Activated CD4-positive, alpha-beta T cell treated with anti-CD3 and anti-CD28 coated beads, Interleukin-2, Interleukin-6, amounts not matched to agents 100 ng/mL and 50 ng/mL, durations not matched to agents 16 hours and 8 hours (primary cell): ENCODE measurements at regions not wholly inside any gene's neighbourhood (a gene's known extent, or its start where the extent isn't known, plus 50 kb on each side); places are given as distances from the start of the nearest gene placed in this dataset.

ENCODE experiments used
- DNase-seq: peaks from one replicate; pipeline ENCODE4 v3.0.0-alpha.2; 2020

GRCh38 chr6:16078064-16078463 is 50.8 kb upstream of the MYLIP start:
- DNase-seq: no peak

- DNase-seq: no peak
Measured at GRCh38 chr6:16069671-16070070, 59.2 kb upstream of the MYLIP start.

- DNase-seq: no peak
Measured at GRCh38 chr6:16069222-16069621, 59.7 kb upstream of the MYLIP start.

GRCh38 chr6:16067568-16067967 is 61.3 kb upstream of the MYLIP start:
- no peak for DNase-seq

- no peak for DNase-seq
Measured at GRCh38 chr6:16064671-16065072, 64.2 kb upstream of the MYLIP start.

GRCh38 chr6:16063580-16063979 is 65.3 kb upstream of the MYLIP start:
- DNase-seq: no peak

- no peak for DNase-seq
Measured at GRCh38 chr6:16061818-16062217, 67.1 kb upstream of the MYLIP start.

- no peak for DNase-seq
Measured at GRCh38 chr6:16060039-16060438, 68.8 kb upstream of the MYLIP start.

- no peak for DNase-seq
Measured at GRCh38 chr6:16059496-16059895, 69.4 kb upstream of the MYLIP start.

GRCh38 chr6:16058929-16059345 is 69.9 kb upstream of the MYLIP start:
- no peak for DNase-seq

- no peak for DNase-seq
Measured at GRCh38 chr6:16058201-16058928, 70.5 kb upstream of the MYLIP start.

GRCh38 chr6:16057446-16057845 is 71.4 kb upstream of the MYLIP start:
- no peak for DNase-seq

- no peak for DNase-seq
Measured at GRCh38 chr6:16056263-16056870, 72.5 kb upstream of the MYLIP start.

- DNase-seq: no peak
Measured at GRCh38 chr6:16055852-16056251, 73.0 kb upstream of the MYLIP start.

- DNase-seq: no peak
Measured at GRCh38 chr6:16049168-16049567, 79.7 kb upstream of the MYLIP start.

- no peak for DNase-seq
Measured at GRCh38 chr6:16048221-16048620, 80.7 kb upstream of the MYLIP start.

- no peak for DNase-seq
Measured at GRCh38 chr6:16047435-16047990, 81.4 kb upstream of the MYLIP start.

- DNase-seq: no peak
Measured at GRCh38 chr6:16045238-16045637, 83.6 kb upstream of the MYLIP start.

GRCh38 chr6:16044211-16044643 is 84.7 kb upstream of the MYLIP start:
- no peak for DNase-seq

GRCh38 chr6:16043171-16044135 is 85.4 kb upstream of the MYLIP start:
- DNase-seq: no peak

GRCh38 chr6:16042751-16043150 is 86.1 kb upstream of the MYLIP start:
- no peak for DNase-seq

- no peak for DNase-seq
Measured at GRCh38 chr6:16041327-16041726, 87.6 kb upstream of the MYLIP start.

- no peak for DNase-seq
Measured at GRCh38 chr6:16040628-16040974, 88.3 kb upstream of the MYLIP start.
